GM12878 (cell line): ENCODE measurements at regions not wholly inside any gene's neighbourhood (a gene's known extent, or its start where the extent isn't known, plus 50 kb on each side); places are given as distances from the start of the nearest gene placed in this dataset.

ENCODE experiments used
- ATAC-seq: fragments of 200-7000 bp; cut with Tn5 transposase; 3 replicates; pipeline ENCODE4 v1.9.1; 2020; ENCODE audit warnings: mild to moderate bottlenecking, moderate library complexity
- BruUV-seq: library from RNA; stranded (reverse); fragments of 400-500 nt; replicated peaks from 2 replicates; lab custom pipeline; 2021; lab: Mats Ljungman, UMichigan
- CTCF ChIA-PET: fragments of 300-600 bp; sonication (Branson Sonifier 250); formaldehyde crosslinking; extraction: SDS; loops from one replicate; lab custom pipeline; 2021; ENCODE audit warnings: inconsistent platforms; lab: Yijun Ruan, JAX
- POLR2A ChIA-PET: fragments of 350-600 bp; formaldehyde crosslinking; extraction: SDS; loops from one replicate; lab custom pipeline; 2021; ENCODE audit warnings: inconsistent platforms; lab: Charles Lee
- RAD21 ChIA-PET: fragments of 300-600 bp; sonication (Branson Sonifier 250); formaldehyde crosslinking; loops from one replicate; lab custom pipeline; 2023; ENCODE audit warnings: antibody characterized with exemption; ENCODE audit not compliant: unreplicated experiment; lab: Charles Lee
- SMC1A ChIA-PET: fragments of 300-600 bp; sonication (Branson Sonifier 250); formaldehyde crosslinking; loops from one replicate; lab custom pipeline; 2023; ENCODE audit not compliant: unreplicated experiment, uncharacterized antibody; lab: Charles Lee
- DNase-seq: peaks from one replicate; pipeline ENCODE4 v3.0.0-alpha.2; 2011; ENCODE audit warnings: low read depth, low spot score
- FAIRE-seq: peaks from 3 replicates; lab custom pipeline; 2011; peaks lifted over from hg19 to GRCh38; lab: Jason Lieb, UNC
- H2AFZ ChIP-seq: 2 replicates; pipeline ENCODE4 v1.6.0; 2011; ENCODE audit warnings: low read depth, low read length, control low read depth; ENCODE audit not compliant: control insufficient read depth
- H3K27ac ChIP-seq: 2 replicates; pipeline ENCODE4 v1.5.1; 2011; ENCODE audit warnings: control low read depth; ENCODE audit not compliant: control insufficient read depth, insufficient read depth
- H3K27me3 ChIP-seq, 2 experiments: replicated peaks in 1 of 2; 2 replicates each; pipeline versions ENCODE4 v1.6.0 to v1.6.1; 2011; ENCODE audit warnings: low read length in 1 of 2; ENCODE audit not compliant: control insufficient read depth in 2 of 2, insufficient read depth in 2 of 2
- H3K36me3 ChIP-seq, 2 experiments: 2 replicates each; pipeline ENCODE4 v1.5.1; 2011; ENCODE audit warnings: low read length in 1 of 2; ENCODE audit not compliant: control insufficient read depth in 2 of 2, insufficient read depth in 2 of 2
- H3K4me1 ChIP-seq: 2 replicates; pipeline ENCODE4 v1.6.1; 2011; ENCODE audit warnings: mild to moderate bottlenecking, low read length, moderate library complexity, mixed read lengths; ENCODE audit not compliant: control insufficient read depth, insufficient read depth
- H3K4me2 ChIP-seq: 2 replicates; pipeline ENCODE4 v1.6.0; 2011; ENCODE audit warnings: control low read depth; ENCODE audit not compliant: control insufficient read depth, insufficient read depth
- H3K4me3 ChIP-seq: fragments of 200-600 bp; sonication (generic); 2 replicates; pipeline ENCODE4 v1.5.1; 2016
- H3K79me2 ChIP-seq: 2 replicates; pipeline ENCODE4 v1.6.0; 2011; ENCODE audit warnings: low read length; ENCODE audit not compliant: control insufficient read depth, insufficient read depth
- H3K9ac ChIP-seq: 2 replicates; pipeline ENCODE4 v1.8.0; 2011; ENCODE audit warnings: low read length, control low read depth, mixed read lengths; ENCODE audit not compliant: control insufficient read depth, insufficient read depth
- H3K9me3 ChIP-seq: replicated peaks from 3 replicates; pipeline ENCODE4 v1.5.1; 2011; ENCODE audit warnings: mild to moderate bottlenecking, low read length; ENCODE audit not compliant: control insufficient read depth, insufficient read depth
- H4K20me1 ChIP-seq: 2 replicates; pipeline ENCODE4 v1.6.0; 2011; ENCODE audit not compliant: control insufficient read depth, insufficient read depth
- BACH1 ChIP-seq: fragments of 450-650 bp; IDR thresholded peaks from 2 replicates; pipeline ENCODE4 v1.6.1; 2017; ENCODE audit warnings: mild to moderate bottlenecking, borderline replicate concordance
- FOXM1 ChIP-seq: IDR thresholded peaks from 2 replicates; pipeline ENCODE4 v1.6.1; 2012; ENCODE audit warnings: low read depth, mild to moderate bottlenecking, inconsistent platforms, low read length, moderate library complexity
- IKZF2 ChIP-seq, 2 experiments: fragments of 450-650 bp; IDR thresholded peaks; 2 replicates each; pipeline ENCODE4 v1.6.1; 2017; ENCODE audit warnings: mild to moderate bottlenecking in 2 of 2, moderate library complexity in 2 of 2
- MTA2 ChIP-seq: fragments of 450-650 bp; IDR thresholded peaks from 2 replicates; pipeline ENCODE4 v1.6.1; 2016; ENCODE audit warnings: low read depth, mild to moderate bottlenecking, moderate library complexity
- MYC ChIP-seq: IDR thresholded peaks from 2 replicates; pipeline ENCODE4 v1.6.1; 2011; ENCODE audit warnings: mild to moderate bottlenecking, low read length, moderate library complexity, inconsistent platforms; ENCODE audit not compliant: insufficient read depth, insufficient replicate concordance, insufficient read length, severe bottlenecking
- NR2F1 ChIP-seq: fragments of 450-650 bp; conservative IDR thresholded peaks from 2 replicates; pipeline ENCODE4 v1.6.1; 2017; ENCODE audit warnings: mild to moderate bottlenecking
- PAX8 ChIP-seq: fragments of 450-650 bp; IDR thresholded peaks from 2 replicates; pipeline ENCODE4 v1.6.1; 2017; ENCODE audit warnings: mild to moderate bottlenecking, moderate library complexity
- SP1 ChIP-seq: IDR thresholded peaks from one replicate; pipeline ENCODE4 v1.6.1; 2011; ENCODE audit warnings: low read depth, low read length
- ZNF207 ChIP-seq: fragments of 450-650 bp; IDR thresholded peaks from 2 replicates; pipeline ENCODE4 v1.6.1; 2014; ENCODE audit warnings: antibody characterized with exemption, mild to moderate bottlenecking, borderline replicate concordance
- WGBS: methylation state at CpG from one replicate; pipeline ENCODE4 v1.1.6; 2016; ENCODE audit warnings: low lambda C conversion rate; ENCODE audit not compliant: insufficient replicate concordance, insufficient coverage; ENCODE audit errors: missing lambda C conversion rate; 5-methylcytosine and 5-hydroxymethylcytosine counted together
- in situ Hi-C: fragments of 300-500 bp; cut with MboI; formaldehyde crosslinking; loops from 9 replicates; pipeline ENCODE4 v1.14.3; 2018; ENCODE audit warnings: mixed read lengths
- intact Hi-C: fragments of 100-400 bp; cut with micrococcal nuclease; formaldehyde crosslinking; loops from one replicate; pipeline ENCODE4 v1.14.2; 2022; ENCODE audit not compliant: unreplicated experiment
- TF ChIP-seq, protein P1 (sequence below): IDR thresholded peaks from 2 replicates; pipeline ENCODE4 v1.6.1; 2012; ENCODE audit warnings: mild to moderate bottlenecking, low read depth, low read length

DNA sequence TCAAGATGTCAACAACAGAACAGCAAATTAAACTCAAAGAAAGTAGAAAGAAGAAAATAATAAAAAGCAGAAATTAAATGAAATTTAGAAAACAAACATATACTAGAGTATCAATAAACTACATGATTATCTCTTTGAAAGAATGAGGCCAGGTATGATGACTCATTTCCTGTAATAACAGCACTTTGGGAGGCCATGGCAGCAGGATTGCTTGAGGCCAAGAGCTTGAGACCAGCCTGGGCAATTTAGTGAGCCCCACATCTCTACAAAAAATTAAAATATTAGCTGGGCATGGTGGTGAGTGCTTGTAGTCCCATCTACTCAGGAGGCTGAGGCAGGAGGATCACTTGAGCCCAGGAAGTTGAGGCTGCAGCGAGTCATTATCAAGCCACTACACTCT lies 232.5 kb downstream of the RAB11FIP4 start (continued):
- TF ChIP-seq BACH1 (no peak), SP1 (no peak), MTA2 (no peak), IKZF2 (IDR thresholded peaks at IDR 0.05) (no peak)

DNA sequence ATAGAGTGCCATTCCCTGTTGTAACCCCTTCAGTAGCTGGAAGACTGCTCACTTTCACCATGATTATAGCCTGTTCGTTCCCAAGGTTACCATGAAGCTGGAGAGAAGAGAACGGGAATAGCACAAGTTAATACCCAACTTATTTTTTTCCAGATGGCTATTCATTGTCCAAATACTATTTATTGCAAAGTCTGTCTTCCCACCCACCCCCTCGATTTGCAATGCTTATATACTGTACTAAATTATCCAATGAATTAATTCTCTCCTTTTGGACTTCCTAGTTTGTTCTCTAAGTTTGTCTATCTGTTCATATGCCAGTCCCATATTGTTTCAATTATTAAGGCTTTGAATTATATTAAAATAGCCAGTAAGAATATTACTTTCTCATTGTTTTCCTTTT lies 231.0 kb downstream of the RAB11FIP4 start:
- intact Hi-C loops (no loop called here), in situ Hi-C loops (no loop called here)
- no peak for DNase-seq
- WGBS = 34% methylated on average over 3 of the region's 3 CpGs
- Histone ChIP-seq H3K27me3 (no peaks in the 10 kb centered on the region), H3K4me3 (no peak overlapping the region), H3K27ac (no peak overlapping the region), H4K20me1 (no peaks in the 10 kb centered on the region), H3K4me2 (no peak overlapping the region), H3K4me1 (no peaks in the 10 kb centered on the region), H3K36me3 (no peaks in the 10 kb centered on the region), H3K9ac (no peak overlapping the region), H2AFZ (no peak overlapping the region), H3K79me2 (no peaks in the 10 kb centered on the region), H3K9me3 (peaks cover 1% of the 10 kb centered on the region; the same call in 1 of the 3 replicates)
- CTCF ChIA-PET = no interaction called here
- no peak for TF ChIP-seq ZNF207
- no peak for TF ChIP-seq MYC
- no peak for TF ChIP-seq NR2F1
- TF ChIP-seq, protein P1, sequence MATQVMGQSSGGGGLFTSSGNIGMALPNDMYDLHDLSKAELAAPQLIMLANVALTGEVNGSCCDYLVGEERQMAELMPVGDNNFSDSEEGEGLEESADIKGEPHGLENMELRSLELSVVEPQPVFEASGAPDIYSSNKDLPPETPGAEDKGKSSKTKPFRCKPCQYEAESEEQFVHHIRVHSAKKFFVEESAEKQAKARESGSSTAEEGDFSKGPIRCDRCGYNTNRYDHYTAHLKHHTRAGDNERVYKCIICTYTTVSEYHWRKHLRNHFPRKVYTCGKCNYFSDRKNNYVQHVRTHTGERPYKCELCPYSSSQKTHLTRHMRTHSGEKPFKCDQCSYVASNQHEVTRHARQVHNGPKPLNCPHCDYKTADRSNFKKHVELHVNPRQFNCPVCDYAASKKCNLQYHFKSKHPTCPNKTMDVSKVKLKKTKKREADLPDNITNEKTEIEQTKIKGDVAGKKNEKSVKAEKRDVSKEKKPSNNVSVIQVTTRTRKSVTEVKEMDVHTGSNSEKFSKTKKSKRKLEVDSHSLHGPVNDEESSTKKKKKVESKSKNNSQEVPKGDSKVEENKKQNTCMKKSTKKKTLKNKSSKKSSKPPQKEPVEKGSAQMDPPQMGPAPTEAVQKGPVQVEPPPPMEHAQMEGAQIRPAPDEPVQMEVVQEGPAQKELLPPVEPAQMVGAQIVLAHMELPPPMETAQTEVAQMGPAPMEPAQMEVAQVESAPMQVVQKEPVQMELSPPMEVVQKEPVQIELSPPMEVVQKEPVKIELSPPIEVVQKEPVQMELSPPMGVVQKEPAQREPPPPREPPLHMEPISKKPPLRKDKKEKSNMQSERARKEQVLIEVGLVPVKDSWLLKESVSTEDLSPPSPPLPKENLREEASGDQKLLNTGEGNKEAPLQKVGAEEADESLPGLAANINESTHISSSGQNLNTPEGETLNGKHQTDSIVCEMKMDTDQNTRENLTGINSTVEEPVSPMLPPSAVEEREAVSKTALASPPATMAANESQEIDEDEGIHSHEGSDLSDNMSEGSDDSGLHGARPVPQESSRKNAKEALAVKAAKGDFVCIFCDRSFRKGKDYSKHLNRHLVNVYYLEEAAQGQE = no peak
- no peak for TF ChIP-seq PAX8
- TF ChIP-seq FOXM1 = no peak
- no TSS peak for BruUV-seq
- no peak for ATAC-seq
- no peak for FAIRE-seq
- RAD21 ChIA-PET = no interaction called here
- SMC1A ChIA-PET = no interaction called here
- POLR2A ChIA-PET = no interaction called here
